ENCODE measurements at regions not wholly inside any gene's neighbourhood (a gene's known extent, or its start where the extent isn't known, plus 50 kb on each side); places are given as distances from the start of the nearest gene placed in this dataset.

DNA sequence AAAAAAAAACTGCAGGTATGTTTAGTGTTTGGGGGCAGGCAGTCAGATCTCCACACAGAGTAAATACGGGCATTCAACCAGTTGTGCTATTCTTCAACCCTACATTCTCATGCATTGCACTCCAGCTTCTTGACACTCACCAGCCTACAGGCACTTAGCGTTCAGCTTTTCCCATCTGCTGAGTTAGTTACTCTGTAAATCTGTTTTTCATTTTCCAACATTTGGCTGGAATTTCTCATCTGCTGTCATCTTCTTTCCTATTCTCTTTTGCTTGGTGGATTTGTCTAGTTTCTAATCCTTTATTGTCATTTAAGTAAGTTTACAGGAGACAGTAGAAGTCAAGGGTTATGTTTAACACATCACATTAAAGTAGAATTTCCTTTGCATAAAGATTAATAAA is 1318.9 kb downstream of the OLFM4 start:
- TF ChIP-seq CTCF (IDR thresholded peaks at IDR 0.05) (no peak), POLR2A (IDR thresholded peaks at IDR 0.05) (no peak)
